H1 (cell line): ENCODE measurements at regions not wholly inside any gene's neighbourhood (a gene's known extent, or its start where the extent isn't known, plus 50 kb on each side); places are given as distances from the start of the nearest gene placed in this dataset.

Experiments used
- CTCF ChIP-seq, 3 experiments: IDR thresholded peaks; 1 replicate in 2 of 3; 2 replicates in 1 of 3; pipeline versions ENCODE4 v1.5.1 to v1.6.1; 2011; ENCODE audit warnings: low read length in 3 of 3, mild to moderate bottlenecking in 3 of 3, inconsistent platforms in 2 of 3, low read depth in 1 of 3, moderate library complexity in 1 of 3; ENCODE audit not compliant: insufficient read depth in 1 of 3; ENCODE audit errors: control extremely low read depth in 1 of 3
- EP300 ChIP-seq, 2 experiments: IDR thresholded peaks; 1 replicate in 1 of 2; 2 replicates in 1 of 2; pipeline ENCODE4 v1.6.1; 2011 to 2012; ENCODE audit warnings: low read depth in 2 of 2, low read length in 2 of 2, mild to moderate bottlenecking in 2 of 2, borderline replicate concordance in 1 of 2, inconsistent platforms in 1 of 2, moderate library complexity in 1 of 2
- MAFK ChIP-seq: IDR thresholded peaks from 2 replicates; pipeline ENCODE4 v1.6.1; 2012; ENCODE audit warnings: low read depth, mild to moderate bottlenecking, improper control_type of control experiment, low read length
- POLR2A ChIP-seq, 2 experiments: IDR thresholded peaks; 1 replicate in 1 of 2; 2 replicates in 1 of 2; pipeline ENCODE4 v1.6.1; 2011; ENCODE audit warnings: low read depth in 2 of 2, low read length in 2 of 2, mild to moderate bottlenecking in 2 of 2; ENCODE audit errors: control extremely low read depth in 1 of 2
- TAF1 ChIP-seq: IDR thresholded peaks from 2 replicates; pipeline ENCODE4 v1.6.1; 2011; ENCODE audit warnings: mild to moderate bottlenecking, low read depth, low read length
- TCF12 ChIP-seq: IDR thresholded peaks from 2 replicates; pipeline ENCODE4 v1.6.1; 2011; ENCODE audit warnings: low read depth, mild to moderate bottlenecking, low read length
- USF2 ChIP-seq: IDR thresholded peaks from 2 replicates; pipeline ENCODE4 v1.6.1; 2011; ENCODE audit warnings: low read length, improper control_type of control experiment

- TF ChIP-seq USF2 (no peak), TAF1 (no peak), TCF12 (no peak), CTCF (IDR thresholded peaks at IDR 0.05; ENCODE audit: control extremely low read depth in 1 of 3, insufficient read depth in 1 of 3, low read depth in 1 of 3, low read length in 3 of 3) (no peak), POLR2A (IDR thresholded peaks at IDR 0.05; ENCODE audit: control extremely low read depth in 1 of 2, low read depth in 2 of 2, low read length in 2 of 2) (no peak), EP300 (IDR thresholded peaks at IDR 0.05; ENCODE audit: borderline replicate concordance in 1 of 2, low read depth in 2 of 2, low read length in 2 of 2) (no peak), MAFK (no peak)
Observed at GRCh38 chr11:116326146-116326545, 446.6 kb downstream of the BUD13 start.
